ENCODE measurements at regions not wholly inside any gene's neighbourhood (a gene's known extent, or its start where the extent isn't known, plus 50 kb on each side); places are given as distances from the start of the nearest gene placed in this dataset.

DNA sequence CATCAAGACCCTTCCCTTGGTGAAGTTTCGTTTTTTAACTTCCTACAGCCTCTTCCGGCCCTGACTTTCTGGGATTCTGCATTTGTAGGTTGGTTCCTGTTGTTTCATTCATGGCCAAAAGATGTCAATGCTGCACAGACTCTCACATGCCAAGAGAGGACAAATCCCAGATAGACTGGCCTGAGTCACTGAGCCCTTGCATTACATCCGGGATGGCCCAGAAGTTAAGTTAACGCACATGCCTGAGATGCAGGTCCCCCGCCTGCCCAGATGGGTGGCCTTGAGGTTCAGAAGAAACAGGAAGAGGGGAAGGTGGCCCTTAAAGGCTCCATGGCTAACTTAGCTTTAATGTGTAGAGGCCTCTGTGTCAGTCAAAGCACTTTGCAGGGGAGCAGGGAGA is 51.6 kb upstream of the SRGAP3 start:
- DNase-seq (ENCODE audit: low spot score), result no peak

DNA sequence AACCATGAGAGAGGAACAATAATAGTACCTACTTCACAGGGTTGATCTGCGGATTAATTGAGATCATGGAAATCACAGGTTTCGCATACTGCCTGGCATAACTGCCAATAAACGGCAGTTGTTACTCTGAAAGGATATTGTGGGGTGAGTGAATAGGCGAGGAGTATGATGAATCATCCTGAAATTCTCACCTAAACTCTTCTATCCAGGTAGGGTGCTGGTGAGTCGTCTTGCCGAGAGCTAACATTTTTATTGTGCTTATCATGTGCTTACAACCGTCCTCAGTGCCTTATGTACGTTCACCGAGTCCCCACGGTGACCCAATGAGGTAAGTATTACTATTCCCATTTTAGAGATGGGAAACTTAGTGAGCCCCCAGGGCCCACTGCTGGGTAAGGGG is 52.4 kb upstream of the SRGAP3 start:
- no peak for DNase-seq (ENCODE audit: low spot score)

DNA sequence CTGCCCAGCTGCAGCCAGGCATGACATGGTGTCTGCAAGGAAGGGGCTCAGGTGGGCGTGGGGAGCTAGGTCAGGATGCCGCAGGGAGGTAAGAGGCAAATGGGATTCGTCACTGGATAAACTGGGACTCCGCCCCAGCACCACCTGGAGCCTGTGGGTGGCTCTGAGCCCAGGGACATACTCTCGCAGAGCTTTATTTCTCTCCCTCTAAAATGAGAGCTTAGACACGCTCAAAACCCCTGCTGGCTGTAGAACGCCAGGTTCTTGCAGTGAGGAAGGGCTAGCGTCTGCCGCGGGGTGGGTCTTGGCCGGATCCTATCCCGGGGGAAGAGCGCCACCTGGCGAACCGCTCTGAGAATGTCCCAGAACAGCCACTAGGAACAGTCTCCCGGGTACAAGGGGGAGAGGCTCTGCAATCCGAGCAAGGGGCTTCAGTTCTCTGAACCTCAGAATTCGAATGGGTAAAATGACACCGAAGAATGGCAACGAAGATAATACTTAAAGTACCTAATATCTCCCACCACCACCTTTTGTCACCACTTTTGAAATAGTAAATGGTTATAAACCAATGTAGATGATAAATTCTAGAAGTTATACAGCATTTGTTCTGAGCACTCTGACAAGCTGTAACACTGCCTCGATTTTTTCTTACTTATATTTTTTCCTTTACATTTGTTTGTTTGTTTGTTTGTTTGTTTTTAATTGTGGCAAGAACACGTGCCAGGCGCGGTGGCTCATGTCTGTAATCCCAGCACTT is 53.2 kb upstream of the SRGAP3 start:
- DNase-seq (ENCODE audit: low spot score), result peak; percentile 72

DNA sequence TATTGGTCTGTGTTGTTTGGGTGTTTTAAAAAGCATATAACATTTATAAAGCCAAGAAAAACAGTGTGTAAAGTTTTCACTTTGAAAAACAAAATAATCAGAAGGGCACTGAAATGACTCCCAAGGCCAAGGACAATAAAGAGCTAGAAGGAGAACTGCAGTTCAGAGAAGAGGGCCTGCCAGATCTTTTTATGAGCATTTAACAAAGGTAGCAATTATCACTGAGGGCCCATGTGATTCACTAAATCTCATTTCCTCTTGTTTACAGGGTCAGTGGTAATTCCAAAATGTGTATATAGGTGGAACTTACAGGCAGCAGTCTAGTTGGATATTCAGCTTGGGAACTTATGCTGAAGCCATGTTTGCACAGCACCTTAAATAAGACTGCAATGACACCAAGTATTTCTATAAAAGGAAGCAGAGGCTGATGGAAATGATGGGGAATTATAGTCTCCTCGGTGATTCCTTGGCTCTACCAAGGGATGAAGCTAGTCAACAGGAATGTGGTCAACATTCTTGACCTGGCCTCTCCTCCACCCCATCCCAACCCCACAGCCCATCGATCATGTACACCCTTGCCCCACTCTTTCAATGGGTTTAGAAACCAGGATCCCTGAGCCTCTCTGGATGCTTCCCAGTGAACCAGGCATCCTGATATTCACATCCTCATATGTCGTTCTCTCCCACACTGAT is 54.4 kb upstream of the THUMPD3 start:
- DNase-seq (ENCODE audit: low spot score), result no peak

DNA sequence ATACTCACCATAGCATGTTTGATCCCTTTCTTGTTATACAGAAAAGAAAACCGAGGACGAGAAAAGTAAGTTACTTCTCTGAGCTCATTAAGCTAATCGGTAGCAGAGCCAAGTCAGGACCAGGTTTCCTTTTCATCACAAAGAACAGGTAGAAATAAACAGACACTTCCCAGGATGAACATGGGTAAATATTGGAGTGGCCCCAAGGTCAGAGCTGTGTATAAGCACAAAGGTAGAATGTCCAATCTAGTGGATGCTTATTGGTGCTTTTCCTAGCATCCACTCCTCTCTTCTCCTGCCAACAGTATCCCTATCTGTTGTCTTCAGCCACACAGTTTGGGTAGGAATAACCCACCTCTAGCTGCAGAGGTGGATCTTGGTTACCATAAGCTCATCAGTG is 52.8 kb upstream of the THUMPD3 start:
- no peak for DNase-seq (ENCODE audit: low spot score)

DNA sequence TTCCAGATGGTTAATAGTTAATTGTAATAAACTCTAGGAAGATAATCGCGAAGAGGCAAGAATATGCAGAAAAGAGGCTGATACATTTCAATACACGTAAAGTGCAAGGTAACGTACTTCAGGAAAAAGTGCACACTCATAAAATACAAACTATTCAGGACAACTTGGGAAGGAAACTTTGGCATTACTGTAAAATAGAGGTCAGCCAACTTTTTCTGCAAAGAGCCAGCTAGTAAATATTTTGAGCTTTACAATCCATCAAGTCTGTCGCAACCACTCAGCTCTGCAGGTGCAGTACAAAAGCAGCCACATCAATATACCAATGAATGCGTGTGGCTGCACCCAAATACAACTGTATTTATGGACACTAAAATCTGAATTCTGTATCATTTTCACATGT is 51.6 kb upstream of the THUMPD3 start:
- DNase-seq (ENCODE audit: low spot score), result no peak
